ENCODE measurements at regions not wholly inside any gene's neighbourhood (a gene's known extent, or its start where the extent isn't known, plus 50 kb on each side); places are given as distances from the start of the nearest gene placed in this dataset.

DNA sequence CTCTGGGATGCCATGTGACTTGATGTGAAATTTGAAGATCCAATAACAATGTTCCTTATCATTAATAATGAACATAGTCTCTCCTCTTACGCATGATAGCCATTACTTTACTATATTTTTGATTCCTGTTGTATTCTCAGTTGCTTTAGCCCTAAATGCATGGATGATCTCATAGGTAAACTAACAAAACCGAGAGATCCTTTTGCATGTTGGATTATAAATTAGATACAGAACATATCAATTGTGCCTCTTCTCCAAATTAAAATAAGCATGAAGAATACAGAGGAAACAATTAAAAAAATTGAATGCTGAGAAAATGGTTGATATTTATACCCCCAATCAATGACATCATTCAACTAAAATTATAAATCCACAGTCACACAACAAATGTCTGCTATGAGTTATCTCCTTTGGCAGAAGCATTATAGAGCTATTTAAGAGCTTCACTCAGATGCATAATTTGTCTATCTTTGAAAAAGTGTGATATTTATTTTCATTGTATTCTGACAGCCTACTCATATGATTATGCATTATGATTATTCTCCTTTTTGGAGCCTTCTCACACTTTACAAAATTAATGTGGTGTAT lies 386.4 kb upstream of the STXBP6 start:
- TF ChIP-seq POLR2AphosphoS5 (IDR thresholded peaks at IDR 0.05; ENCODE audit: low read depth, low read length), result no peak
- no peak for TF ChIP-seq TAF1 (IDR thresholded peaks at IDR 0.05; ENCODE audit: borderline replicate concordance, low read depth, low read length)
- no peak for TF ChIP-seq POLR2A (IDR thresholded peaks at IDR 0.05; ENCODE audit: low read depth, low read length)
- no peak for FAIRE-seq
- no peak for DNase-seq (ENCODE audit: insufficient read length)

DNA sequence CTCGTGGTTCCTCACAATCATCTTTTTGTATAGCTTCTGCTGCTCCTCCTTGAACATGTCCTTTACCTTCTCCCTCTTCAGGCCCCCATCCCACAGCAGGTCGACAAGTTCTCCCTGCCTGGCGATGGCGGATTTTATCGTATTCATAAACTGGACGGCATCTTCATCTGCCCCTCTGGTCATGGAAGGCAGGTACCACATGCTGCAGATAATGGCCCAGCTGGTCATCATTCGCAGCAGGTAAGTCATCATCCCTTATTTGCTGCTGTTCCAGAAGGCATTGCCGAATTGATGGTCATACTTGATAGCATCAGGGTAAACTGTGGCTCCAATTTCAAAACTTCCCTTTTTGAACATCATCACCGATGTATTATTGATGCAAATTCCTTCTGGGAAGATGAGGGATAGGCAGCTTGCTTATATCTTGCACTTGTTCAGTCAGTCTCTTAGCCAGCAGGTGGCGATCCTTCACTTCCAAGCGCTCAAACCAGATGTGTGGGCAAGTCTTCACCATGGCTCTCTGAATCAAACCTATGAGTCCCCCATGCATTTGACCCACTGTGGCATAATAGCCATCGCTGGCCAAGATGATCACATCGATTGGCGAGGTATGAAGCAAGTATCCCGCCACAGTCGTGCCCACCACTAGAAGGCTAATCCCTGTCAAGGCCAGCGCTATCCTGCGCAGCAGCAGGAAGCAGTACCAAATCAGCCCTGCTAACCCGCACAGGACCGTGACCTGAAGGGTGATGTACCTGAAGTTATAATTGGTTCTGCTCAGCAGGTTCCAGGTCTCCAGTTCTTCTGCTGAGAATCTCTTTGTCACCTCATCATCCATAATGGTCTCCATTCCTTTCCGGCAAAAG lies 381.5 kb upstream of the STXBP6 start:
- no peak for TF ChIP-seq POLR2A (IDR thresholded peaks at IDR 0.05; ENCODE audit: low read depth, low read length)
- TF ChIP-seq POLR2AphosphoS5 (IDR thresholded peaks at IDR 0.05; ENCODE audit: low read depth, low read length), result no peak
- no peak for TF ChIP-seq TAF1 (IDR thresholded peaks at IDR 0.05; ENCODE audit: borderline replicate concordance, low read depth, low read length)
- FAIRE-seq (no peak), DNase-seq (ENCODE audit: insufficient read length) (no peak)

DNA sequence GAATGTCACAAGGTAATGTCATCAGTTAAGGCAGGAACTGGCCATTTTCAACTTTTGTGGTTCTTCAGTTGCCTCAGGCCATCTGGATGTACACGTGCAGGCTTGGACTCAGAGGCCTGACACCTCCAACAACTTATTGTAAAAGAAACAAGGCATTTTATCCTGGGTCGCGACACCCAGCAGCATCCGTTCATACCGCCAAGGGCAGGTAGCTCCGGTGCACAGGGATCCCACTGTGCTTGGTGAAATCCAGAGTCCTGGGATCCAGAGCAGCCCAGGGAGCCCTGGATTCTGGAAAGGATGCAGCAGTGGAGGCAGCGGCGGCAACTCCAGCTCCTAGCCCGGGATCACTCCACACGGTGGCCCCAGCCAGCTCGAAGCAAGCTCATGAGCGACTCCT lies 380.9 kb upstream of the STXBP6 start:
- no peak for FAIRE-seq
- TF ChIP-seq POLR2A (IDR thresholded peaks at IDR 0.05; ENCODE audit: low read depth, low read length), result no peak
- no peak for DNase-seq (ENCODE audit: insufficient read length)

DNA sequence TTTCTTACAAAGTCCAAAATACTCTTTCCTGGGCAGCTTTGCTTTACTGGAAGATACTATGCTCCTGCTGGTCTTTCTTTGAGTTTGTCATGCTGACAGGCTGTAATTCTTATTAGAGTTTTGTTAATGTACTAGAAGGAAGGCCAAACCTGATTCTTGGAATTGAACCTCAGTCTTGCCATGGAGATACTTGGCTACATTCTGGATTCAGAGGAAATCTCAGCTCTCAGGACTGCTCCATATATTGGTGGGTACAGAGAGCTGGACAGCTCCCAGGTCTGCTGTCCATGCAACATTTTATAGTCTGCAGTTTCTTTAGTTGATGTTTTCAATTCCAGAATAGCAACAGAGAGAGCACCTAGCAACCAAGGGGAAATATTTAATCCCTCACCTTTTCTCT lies 363.1 kb upstream of the STXBP6 start:
- DNase-seq (ENCODE audit: insufficient read length) (no peak), FAIRE-seq (no peak)
- no peak for TF ChIP-seq TAF1 (IDR thresholded peaks at IDR 0.05; ENCODE audit: borderline replicate concordance, low read depth, low read length)
- no peak for TF ChIP-seq POLR2AphosphoS5 (IDR thresholded peaks at IDR 0.05; ENCODE audit: low read depth, low read length)
- no peak for TF ChIP-seq POLR2A (IDR thresholded peaks at IDR 0.05; ENCODE audit: low read depth, low read length)

DNA sequence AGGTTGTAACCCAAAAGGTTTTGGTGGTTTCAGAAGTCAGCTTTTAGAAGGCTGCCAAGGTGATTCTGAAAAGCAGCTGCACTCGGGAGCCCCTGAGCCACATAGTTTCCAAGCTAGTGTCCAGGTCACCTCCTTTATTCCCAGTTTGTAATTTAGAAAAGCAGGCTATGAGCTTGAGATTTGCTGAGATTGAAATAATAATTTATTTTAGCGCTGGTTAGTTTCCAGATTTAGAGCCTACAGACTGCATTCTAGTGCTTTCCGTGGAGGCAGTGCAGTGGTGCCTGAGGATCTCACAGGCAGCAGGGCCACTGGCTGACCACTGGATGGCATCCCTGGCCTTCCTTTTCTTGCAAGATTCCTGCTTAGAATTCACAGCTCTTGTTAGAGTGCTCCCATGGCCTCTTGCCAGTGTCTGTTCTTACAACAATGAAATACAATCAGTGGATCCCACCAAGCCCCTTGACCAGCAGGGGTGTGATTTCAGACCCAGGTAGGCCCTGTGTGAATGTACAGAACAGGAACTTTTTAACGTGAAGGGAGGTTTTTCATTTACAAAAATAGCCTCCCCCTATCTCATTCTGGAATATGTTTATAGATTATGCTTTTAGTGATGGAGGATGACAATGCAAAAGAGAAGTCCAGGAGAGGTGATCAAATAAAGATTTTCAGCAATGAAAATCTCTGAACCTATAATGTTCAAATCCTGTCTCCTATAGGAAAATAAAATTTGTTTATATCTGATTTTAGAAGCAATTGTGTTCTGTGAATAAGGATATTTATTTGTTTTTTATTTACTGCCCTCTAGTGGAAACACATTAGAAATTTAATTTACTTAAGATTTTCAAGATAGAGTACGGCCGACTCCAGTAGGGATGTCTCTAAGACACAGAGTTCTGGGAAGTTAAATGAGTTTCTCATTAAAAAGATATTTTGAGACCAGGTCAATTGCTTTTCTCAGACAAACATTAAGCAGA lies 362.1 kb upstream of the STXBP6 start:
- no peak for TF ChIP-seq POLR2A (IDR thresholded peaks at IDR 0.05; ENCODE audit: low read depth, low read length)
- no peak for FAIRE-seq
- no peak for DNase-seq (ENCODE audit: insufficient read length)

DNA sequence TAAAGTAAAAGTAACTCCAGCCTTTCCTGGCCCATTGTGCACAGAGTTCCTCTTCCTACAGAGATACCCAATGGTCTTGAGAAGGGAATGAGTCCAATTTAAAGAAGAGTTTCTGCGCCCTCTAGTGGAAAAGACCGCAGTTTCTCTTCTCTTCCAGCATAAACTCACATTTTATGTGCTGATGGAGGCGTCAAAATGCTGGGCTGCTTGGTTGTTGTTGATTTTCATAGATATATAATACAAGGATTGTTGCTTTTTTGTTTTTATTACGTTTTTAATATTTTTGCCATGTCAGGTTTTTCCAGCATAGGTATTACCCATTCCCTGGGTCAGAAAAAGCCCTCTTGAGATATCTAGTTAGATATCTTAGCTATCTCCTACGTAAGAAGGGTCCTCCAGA lies 356.9 kb upstream of the STXBP6 start:
- TF ChIP-seq POLR2AphosphoS5 (IDR thresholded peaks at IDR 0.05; ENCODE audit: low read depth, low read length) (no peak), TAF1 (IDR thresholded peaks at IDR 0.05; ENCODE audit: borderline replicate concordance, low read depth, low read length) (no peak), POLR2A (IDR thresholded peaks at IDR 0.05; ENCODE audit: low read depth, low read length) (no peak)
- FAIRE-seq (no peak), DNase-seq (ENCODE audit: insufficient read length) (no peak)

DNA sequence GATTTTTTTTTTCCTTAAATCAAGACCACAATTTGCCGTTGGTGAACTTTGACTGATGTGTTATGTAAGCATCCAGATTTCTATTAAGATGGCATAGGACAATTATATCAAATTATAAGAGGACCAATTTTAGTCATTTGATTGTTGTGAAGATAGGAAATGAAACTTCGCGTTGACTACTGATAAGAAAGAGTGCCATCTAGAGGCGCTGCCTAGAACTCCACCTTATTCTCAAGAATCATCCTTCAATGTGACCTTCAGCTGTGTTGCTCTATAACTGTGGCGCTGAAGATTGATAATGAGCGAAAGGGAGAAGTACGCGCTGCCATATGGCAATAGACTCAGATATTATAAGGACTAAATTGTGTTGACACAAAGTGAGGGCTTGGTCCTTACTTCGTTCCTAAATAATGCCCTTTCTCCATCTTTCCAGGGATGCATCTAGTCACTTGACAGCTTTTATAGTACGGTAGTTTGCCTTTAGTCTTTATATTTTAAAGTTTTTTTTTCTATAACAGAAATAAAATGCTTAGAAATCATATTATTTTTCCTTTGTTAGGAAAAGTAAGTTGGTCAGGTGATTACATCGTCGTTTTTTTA lies 350.8 kb upstream of the STXBP6 start:
- FAIRE-seq (no peak), DNase-seq (ENCODE audit: insufficient read length) (no peak)
- no peak for TF ChIP-seq TAF1 (IDR thresholded peaks at IDR 0.05; ENCODE audit: borderline replicate concordance, low read depth, low read length)
- no peak for TF ChIP-seq POLR2AphosphoS5 (IDR thresholded peaks at IDR 0.05; ENCODE audit: low read depth, low read length)
- TF ChIP-seq POLR2A (IDR thresholded peaks at IDR 0.05; ENCODE audit: low read depth, low read length), result no peak

DNA sequence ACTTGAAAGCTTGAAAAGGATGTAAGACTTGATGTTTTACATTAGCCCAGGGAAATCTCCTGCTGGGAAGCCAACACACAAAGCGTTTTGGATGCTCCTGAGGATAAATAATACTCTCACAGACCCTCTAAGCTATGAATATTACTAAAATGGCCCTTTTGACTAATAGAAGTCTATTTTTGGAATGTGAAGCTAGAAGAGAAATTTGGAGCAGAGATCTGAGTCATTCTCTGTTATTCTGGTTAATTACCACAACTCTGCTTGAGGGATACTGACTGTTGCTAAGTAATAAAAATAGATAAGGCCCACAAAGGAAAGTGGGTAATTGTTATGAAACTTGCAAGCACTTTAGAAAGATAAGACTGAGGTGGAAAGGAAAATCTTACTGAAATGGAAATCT lies 346.2 kb upstream of the STXBP6 start:
- FAIRE-seq, result no peak
- no peak for TF ChIP-seq POLR2A (IDR thresholded peaks at IDR 0.05; ENCODE audit: low read depth, low read length)
- TF ChIP-seq POLR2AphosphoS5 (IDR thresholded peaks at IDR 0.05; ENCODE audit: low read depth, low read length), result no peak
- TF ChIP-seq TAF1 (IDR thresholded peaks at IDR 0.05; ENCODE audit: borderline replicate concordance, low read depth, low read length), result no peak

DNA sequence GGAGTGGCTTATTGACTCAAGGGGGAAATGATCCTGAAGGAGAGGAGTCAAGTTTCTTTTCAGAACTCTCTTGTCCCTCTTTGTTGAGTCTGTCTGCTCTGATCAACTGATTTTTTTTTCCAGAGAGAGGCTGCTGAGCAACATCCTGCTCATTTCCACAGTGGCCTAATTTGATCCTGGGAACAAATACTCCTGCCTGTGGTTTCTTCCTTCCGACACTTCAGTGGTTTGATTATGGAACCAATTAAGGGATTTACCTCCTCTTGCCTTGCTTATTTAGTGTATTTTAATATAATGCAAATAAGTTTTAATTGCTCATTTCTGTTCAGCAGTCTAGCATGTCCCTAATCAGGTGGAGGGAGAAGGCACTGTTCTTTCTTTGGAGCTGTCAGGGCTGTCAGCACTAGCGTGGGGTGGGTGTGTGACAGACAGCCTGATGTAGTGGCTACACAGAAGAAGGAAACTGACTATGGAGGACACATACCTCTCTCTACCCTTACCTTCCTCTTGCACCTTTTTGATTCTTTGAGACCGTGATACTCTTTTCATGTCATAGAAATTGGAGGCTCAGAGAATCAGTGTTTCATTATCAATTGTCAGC lies 344.9 kb upstream of the STXBP6 start:
- no peak for TF ChIP-seq POLR2AphosphoS5 (IDR thresholded peaks at IDR 0.05; ENCODE audit: low read depth, low read length)
- DNase-seq (ENCODE audit: insufficient read length), result no peak
- no peak for FAIRE-seq

More for the DNA sequence above, 346.2 kb upstream of the STXBP6 start:
- no peak for DNase-seq (ENCODE audit: insufficient read length)

DNA sequence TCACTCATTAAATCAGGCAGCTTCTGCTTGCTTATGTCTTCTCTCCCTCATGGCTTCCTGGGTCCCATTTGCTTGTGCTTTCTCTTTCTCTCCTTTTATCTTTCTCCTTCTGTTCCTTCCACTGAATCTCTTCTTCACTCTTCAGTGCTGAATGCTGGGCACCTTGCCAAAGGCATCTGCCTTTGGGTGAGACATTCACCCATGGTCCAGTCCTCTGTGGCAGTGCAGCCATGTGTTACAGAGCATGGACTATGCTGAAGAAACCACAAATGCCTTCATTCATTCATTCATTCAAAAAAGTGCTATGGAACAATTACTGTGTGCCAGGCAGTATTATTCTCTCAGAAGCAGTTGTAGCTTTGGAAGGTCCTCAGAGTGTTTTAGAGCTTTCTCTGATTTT lies 344.4 kb upstream of the STXBP6 start:
- FAIRE-seq (no peak), DNase-seq (ENCODE audit: insufficient read length) (no peak)
- TF ChIP-seq POLR2AphosphoS5 (IDR thresholded peaks at IDR 0.05; ENCODE audit: low read depth, low read length) (no peak), TAF1 (IDR thresholded peaks at IDR 0.05; ENCODE audit: borderline replicate concordance, low read depth, low read length) (no peak)

DNA sequence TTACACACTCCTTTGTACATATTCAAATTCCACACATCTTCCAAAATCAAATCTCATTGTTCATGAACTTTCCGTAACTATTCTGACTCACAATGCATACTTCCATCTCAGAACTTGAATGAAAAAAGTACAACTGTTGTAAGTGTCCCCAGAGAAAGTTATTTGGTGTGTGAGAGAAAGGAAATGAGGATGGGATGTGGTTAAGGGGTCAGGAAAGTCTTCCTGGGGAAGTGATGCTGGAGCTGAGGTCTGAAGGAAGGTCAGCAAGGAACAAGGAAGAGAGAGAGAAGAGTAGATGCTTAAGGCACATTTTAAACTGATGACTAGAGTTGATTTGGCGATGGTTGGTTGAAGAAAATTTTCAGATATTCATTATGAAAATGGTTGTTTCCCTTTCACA lies 340.0 kb upstream of the STXBP6 start:
- DNase-seq (ENCODE audit: insufficient read length) (no peak), FAIRE-seq (no peak)
- no peak for TF ChIP-seq TAF1 (IDR thresholded peaks at IDR 0.05; ENCODE audit: borderline replicate concordance, low read depth, low read length)
- TF ChIP-seq POLR2AphosphoS5 (IDR thresholded peaks at IDR 0.05; ENCODE audit: low read depth, low read length), result no peak
- TF ChIP-seq POLR2A (IDR thresholded peaks at IDR 0.05; ENCODE audit: low read depth, low read length), result no peak

Data from GM12892 (cell line).